ENCODE measurements at regions not wholly inside any gene's neighbourhood (a gene's known extent, or its start where the extent isn't known, plus 50 kb on each side); places are given as distances from the start of the nearest gene placed in this dataset.

GRCh38 chr3:5277612-5278236, 90.2 kb downstream of the EDEM1 start:
- TF ChIP-seq POLR2AphosphoS5 (IDR thresholded peaks at IDR 0.05) (no peak), CTCF (IDR thresholded peaks at IDR 0.05) (no peak), POLR2A (IDR thresholded peaks at IDR 0.05) (no peak)
